NCI-H1105 (cell line): ENCODE measurements at regions not wholly inside any gene's neighbourhood (a gene's known extent, or its start where the extent isn't known, plus 50 kb on each side); places are given as distances from the start of the nearest gene placed in this dataset.
"Not testable (repeated sequence)": the region's sequence is repeated elsewhere in the genome, so short reads cannot be mapped to it uniquely, and the experiment has no call there.

Source experiments
- DNase-seq: peaks from one replicate; lab custom pipeline; 2025; lab: John Stamatoyannopoulos, UW

DNA sequence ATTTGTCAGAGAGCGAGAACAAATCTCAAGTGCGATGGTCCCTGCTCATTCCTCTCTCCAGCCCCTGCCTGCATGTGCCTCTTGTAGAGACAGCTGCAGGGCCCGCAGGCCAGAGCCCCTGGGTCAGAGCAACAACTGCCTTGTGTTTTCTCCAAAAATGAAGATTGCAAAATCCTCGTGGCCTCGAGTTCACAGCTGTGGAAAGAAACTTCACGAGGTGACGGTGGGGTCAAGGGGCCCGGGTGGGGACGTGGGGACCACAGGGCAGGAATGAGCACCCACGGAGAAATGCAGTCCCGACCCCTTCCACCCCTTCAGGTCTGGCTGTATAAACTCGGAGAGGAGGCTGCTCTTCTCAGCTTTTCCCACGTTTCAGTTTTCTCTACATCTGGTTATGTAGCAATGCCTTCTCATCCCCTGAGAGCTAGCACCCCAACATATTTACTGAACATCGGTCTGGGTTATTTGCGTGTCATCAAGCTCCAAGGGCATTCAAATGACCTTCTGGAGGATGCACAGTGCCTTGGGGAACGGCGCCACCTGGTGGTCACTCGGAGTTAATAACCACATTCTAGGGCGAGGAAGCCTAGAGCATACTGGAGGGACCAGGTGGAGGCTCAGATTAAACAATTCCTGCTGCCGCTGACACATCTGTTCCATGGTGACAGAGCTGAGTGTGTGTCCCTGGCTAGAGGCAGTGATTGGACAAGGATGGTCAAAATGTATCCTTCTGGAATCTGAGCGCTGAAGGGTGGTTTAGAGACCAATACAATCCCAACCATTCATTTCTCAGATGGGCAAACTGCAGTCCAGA lies 91.4 kb upstream of the CYRIA start:
- DNase-seq = peak; percentile 45

DNA sequence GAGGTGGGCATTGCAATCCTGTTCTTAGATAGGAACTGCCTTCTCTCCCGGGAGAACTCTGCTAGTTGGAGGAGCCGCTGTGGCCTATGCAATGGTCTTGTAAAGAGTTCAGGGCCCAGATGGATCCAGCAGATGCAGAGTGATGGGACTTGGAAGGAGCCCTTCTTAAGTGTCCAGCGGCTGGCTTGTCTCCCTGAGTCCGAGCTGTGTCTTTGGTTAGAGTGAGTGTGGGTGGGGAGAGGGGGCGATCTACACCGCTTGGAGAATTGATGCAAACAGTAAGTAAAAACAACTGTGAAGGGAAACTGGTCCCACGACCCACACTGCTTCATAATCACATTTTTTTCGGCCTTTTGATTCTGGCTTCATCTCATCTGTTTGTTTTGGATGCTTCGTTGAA lies 89.8 kb upstream of the CYRIA start:
- DNase-seq = no peak

DNA sequence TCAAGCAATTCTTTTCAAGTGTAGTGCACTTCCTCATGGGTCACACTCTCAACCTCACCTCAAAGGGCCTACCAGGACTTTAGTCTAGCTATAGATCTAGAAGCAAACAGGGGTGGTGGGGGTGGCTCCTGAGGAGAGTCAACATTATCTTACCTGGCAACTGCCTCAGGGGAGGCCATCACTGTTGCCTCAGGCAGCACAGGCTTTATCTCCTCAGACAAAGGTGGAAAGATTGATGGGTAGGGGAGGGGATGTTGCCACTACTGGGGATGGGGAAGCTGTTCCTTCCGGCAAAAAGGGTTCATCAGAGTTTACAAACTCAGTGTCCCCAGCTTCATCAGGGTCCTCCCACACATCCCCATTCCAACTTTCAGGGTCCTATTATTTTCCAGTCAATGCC lies 87.4 kb upstream of the CYRIA start:
- DNase-seq = not testable (repeated sequence)

DNA sequence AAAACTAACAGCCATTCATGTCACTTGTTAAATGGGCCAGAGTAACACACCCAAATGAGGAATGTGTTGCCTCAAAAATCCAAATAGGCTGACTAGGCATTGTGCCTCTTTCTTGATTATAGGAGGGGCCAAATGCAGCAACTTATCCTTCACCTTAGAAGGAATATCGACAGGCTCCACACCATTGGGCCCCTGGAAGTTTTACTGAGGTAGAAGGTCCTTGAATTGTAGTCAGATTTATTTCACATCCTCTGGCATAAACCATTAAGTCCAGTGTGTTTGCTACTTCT lies 85.2 kb upstream of the CYRIA start:
- not testable (repeated sequence) for DNase-seq

DNA sequence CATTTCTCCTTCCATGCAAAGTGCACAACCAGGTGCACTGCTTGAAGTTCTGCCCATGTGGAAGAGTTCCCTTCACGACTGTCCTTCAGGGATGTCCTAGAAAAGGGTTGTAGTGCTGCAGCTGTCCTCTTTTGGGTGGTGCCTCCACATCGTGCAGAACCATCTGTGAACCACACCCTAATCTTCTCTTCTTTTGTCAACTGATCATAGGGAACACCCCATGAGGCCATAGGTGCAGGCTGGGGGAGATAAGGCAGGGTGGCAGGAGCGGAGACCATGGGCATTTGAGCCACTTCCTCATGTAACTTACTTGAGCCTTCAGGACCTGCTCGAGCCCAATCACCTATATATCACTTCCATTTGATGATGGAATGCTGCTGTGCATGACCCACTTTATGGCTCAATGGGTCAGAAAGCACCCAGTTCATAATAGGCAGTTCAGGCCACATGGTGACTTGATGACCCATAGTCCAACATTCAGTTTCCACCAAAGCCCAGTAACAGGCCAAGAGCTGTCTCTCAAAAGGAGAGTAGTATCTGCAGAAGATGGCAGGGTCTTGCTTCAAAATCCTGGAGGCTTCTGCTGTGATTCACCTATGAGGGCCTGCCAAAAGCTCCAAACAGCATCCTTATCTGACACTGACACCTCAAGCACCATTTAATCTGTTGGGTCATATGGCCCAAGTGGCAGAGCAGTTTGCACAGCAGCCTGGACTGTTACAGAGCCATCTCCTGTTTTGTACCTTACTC lies 84.7 kb upstream of the CYRIA start:
- DNase-seq = no peak

DNA sequence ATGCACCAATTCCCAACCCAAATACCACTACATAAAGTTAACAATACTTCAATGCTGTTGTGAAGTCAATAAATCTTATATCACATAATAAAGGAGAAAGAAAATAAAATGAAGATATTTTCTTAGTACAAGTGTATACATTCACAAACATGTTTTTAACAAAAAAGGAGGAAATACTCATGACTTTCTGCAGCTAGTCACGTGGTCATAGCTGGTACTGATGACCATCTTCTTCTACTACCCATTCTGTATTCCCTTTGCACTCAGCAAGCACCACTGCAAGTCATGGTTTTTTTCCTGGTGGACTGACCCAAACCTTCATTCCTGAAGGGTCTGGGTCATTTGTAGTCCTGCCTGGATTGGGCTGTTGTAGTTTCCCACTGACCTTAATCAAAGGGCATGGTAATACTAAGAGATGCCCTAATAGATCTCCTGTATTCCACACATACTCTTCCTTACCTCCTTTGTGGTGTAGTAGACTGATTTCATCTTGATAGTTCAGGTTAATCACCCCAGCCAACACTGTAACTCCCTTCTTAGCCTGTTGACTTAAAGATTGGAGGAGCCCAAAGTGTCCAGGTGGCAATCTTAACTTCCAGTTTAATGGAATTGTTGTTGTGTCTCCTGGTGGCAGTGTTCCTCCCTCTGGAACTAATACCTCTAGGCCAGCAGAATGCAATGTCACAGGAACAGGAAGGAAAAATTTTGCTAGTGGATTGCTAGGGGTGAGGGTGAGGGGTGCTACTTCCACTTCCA lies 83.1 kb upstream of the CYRIA start:
- not testable (repeated sequence) for DNase-seq

DNA sequence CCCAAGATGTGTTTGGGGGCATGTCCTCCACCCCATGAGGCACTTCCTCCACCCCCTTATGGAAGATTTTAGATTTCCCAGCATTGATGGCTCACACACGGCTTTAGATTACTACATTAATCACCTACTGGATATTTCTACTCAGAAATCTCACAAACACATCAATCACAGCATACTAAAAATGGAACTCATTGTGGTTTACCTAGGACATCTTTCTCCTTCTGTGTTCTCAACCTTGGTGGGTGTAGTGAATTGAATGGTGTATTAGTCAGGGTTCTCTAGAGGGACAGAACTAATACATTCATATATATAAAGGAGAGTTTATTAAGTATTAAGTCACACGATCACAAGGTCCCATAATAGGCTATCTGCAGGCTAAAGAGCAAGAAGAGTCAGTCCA lies 82.1 kb upstream of the CYRIA start:
- no peak for DNase-seq

DNA sequence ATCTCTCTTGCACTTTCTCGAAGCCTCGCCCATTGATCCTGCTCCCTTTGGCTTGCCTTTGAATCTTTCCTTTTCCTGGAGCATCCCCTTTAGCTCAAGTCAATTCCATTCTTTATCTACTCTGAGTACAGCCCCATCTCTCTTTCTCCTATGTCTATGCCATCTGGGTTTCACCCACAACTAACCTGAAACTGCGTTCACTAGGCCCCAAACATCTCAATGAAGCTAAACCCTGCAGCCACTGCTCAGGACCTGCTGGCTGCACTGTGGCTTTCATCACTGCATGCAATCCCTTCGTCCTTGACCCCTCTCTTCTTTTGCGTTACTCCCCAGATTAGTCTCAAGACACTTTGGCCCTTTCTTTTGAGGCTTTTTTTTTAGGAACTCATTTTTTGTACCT lies 81.6 kb upstream of the CYRIA start:
- no peak for DNase-seq

DNA sequence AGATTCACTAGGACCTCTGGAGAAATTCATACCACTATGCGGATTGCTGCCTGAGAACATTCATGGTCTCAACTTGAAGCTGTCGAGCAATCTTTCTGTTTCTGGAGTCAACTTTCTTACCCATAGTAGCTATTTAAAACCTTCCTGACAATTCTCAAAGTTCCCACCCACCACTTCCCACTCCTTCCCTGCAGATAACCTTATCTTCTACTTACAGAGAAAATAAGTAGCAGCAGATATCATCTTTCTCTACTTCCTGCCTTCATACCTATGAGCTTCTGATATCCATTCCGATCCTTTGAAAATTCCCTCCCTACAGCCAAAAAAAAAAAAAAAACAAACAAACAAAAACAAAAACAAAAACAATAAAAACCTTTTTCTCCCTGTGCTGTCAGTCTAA lies 81.2 kb upstream of the CYRIA start:
- no peak for DNase-seq

DNA sequence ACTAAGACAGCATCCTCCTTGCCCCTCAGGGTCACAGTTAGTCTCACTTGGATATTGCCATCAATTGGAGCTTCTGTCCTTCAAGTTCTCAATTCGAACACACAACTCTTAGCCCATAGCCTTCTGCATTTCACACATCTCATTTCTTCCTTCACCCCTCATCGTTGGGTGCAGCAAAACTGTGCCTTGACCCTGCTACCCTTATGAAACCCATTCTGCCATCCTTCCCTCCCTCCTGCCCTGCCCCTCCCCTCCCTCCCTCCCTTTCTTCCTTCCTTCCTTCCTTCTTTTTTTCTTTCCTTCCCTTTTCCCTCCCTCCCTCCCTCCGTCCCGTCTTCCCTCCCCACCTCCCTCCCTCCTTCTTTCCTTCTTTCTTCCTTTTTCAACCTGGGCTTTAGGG lies 80.7 kb upstream of the CYRIA start:
- DNase-seq = no peak

DNA sequence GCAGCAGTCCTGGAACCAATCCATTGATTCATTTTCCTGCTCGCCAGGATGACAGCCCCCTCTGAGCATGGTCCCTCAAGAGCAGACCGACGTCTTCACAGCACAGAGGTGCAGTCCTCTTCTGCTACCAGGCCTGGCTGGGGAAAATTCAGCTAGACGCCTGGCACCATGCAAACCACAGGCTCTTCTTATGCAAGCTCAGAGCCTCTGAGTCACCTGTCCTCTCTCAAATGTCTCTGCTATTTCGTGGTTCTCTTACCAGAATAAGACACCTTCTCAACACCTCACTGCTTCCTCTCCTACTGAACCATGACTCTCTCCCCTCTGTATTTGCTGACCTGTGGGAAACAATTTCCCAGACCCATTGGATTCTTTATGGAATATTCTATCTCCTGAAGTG lies 79.8 kb upstream of the CYRIA start:
- no peak for DNase-seq

DNA sequence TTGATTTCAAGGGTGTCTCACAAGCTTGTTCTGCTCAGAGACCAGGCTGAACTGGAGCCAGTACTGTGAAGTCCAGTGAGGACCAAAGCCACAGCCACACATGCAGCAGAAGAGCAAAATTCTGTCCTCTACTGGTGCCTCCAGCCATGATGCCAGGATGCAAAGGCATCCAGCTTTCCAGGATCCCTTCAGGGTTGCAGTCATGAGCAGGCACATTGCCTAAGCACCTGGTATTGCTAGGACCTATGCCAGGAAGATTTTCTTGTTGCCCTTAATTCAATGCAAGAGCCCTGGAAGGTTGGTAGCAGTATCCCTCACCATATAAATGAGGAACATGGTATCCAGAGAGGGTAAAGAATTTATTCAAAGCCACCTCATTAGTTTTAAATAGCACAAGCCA lies 78.9 kb upstream of the CYRIA start:
- DNase-seq = no peak

DNA sequence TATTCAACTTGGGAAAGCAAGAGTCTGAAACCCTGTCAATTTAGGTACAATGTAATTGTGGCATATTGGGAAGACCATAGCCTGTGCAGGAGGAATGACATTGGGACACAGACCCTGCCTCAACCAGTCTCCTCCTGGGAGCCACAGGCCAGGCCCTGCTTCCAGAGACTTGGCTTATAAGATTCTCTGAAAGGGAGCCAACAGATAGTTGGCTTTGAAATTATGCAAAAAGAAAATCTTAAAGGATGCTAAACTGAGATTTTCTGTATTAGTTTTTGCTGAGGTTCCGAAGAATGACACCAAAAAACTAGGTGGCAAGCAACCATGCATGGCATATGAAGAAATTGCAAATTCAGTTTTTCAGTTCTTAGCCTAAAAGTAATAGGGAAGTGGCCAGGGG lies 76.4 kb upstream of the CYRIA start:
- DNase-seq = no peak

DNA sequence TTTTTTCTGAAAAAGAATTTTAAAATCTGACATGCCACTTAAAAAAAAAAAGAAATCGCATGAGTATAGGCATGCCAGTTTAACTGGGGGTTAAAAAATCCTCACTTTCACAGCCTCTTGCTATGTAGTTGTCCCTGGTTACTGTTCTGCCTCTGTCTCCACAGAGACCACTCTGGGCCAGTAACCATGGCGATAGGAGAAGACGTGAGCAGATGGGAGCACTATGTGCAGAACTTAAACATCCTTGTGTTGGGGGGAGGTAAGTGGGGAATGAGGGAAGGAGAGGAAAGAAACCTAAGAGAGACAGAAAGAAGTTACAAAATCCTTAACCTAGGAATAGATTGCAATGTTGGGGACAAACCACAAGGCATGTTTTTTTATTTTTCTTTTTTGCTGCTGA lies 75.9 kb upstream of the CYRIA start:
- no peak for DNase-seq

DNA sequence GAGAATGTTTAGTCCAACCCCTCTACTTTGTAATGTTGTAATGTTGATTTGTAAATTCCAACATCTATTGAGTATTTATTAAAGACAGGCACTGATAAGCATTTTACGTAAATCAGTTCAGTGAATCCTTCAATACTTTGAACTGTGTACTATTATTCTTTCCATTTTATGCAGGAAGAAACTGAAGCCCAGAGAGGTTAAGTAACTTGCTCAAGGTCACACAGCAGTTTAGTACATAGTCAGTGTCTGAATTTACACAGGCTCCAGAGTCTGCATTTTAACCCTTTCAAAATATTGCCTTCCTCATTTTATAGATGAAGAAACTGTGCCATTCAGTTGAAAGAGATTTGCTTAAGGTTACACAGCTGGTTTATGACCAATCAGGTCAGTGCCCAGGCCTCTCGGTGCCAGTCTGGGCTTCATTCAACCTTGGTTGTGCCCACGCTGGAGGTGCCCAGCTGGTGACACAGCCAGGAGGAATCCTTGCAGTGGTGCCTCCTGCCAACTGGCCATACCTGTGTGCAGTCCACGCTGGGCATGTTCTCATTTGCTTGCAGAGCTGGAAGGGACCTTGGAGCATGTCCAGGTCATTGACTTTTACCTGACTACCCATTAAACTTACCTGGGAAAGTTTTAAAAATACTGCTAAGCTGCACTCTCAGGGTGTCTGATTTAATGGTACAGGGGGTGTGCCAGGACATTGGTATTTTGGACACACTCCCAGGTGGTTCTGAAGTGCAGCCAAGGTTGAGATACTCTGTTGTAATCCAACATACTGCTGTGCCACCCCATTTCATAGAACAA lies 74.3 kb upstream of the CYRIA start:
- DNase-seq = no peak

DNA sequence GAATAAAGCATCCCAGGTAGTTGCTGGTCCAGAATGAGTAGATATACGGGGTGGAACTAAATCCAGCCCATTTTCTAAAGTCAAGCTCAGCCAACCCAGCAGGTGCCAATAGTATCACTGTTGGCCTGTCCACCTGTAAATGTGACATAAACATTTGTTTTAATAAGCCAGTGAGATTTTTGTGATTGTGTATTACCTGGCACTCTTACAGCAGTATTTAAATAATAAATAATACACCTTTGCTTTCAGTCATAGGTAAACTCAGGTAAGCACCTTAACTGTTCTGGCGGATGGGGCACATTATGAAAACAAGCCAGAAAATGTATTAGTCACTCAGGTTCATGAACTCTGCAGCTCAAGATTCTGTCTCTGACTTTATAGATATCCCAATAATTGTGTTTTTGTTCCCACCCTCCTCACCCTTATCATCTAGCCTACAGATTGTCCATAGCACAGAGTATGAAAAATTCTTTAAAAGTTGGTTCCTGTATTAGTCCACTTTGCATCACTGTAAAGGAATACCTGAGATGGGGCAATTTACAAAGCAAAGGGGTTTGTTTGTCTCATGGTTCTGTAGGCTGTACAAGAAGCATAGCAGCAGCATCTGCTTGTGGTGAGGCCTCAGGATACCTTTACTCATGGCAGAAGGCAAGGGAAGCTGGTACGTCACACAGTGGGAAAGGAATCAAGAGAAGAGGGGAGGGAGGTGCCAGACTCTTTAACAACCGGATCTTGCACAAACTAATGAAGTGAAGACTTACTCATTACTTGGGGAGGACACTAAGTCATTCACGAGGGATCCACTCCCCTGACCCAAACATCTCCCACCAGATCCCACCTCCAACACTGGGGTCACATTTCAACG lies 73.0 kb upstream of the CYRIA start:
- no peak for DNase-seq

DNA sequence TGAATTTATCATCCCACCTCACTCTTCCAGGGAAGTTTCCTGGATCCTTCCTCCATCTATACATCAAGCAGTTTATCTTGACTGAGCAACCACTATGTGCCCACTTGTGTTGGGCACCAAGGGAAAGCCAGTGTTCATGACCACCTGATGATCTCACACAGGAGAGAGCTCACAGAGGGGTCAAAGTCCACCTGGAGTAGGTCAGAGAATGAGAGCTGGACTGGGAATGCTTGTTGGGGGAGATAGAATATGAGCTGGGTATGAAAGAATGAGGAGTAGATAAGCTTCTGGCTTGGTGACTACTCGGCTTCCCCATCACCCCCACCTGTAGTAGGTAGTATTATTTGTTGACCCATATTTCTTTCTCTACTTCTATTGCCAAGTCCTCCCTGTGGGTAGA lies 72.2 kb upstream of the CYRIA start:
- no peak for DNase-seq

DNA sequence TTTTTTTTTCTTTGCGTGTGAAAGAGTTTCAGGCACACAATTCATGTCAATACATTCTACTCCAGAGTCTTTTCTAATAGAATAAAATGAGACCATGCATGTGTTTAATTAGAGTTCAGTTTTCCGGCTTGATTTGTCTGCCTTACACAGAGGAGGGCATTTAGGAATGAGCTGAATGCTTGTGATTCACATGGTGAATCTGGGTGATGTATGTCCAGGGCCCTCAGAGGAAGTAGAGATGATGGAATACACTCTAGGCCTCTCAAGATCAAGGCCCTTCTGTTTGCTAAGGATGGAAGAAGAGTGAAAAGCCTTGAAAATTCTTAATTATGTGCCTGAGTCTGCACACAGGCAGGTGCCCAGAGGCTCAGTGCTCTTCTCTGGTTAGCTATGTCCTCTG lies 71.0 kb upstream of the CYRIA start:
- DNase-seq = no peak

DNA sequence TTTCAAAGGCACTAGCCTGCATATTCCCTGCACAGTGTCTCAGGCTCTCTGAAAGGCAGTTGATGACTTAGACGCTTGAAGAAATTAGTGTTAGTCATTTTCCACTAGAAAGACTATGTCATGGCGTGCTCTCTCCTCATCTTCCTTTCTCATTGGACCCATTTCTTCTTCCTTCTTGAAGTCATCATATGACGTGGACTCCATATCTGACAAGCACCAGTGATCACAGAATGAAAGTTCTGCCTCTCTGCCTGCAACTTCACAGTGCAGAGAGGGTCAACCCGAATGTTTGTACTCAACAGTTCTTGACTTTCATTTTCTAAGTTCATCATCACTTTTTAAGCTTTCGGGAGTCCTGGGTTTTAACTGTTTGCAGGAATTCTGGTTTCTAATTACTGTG lies 63.7 kb upstream of the CYRIA start:
- DNase-seq = no peak

DNA sequence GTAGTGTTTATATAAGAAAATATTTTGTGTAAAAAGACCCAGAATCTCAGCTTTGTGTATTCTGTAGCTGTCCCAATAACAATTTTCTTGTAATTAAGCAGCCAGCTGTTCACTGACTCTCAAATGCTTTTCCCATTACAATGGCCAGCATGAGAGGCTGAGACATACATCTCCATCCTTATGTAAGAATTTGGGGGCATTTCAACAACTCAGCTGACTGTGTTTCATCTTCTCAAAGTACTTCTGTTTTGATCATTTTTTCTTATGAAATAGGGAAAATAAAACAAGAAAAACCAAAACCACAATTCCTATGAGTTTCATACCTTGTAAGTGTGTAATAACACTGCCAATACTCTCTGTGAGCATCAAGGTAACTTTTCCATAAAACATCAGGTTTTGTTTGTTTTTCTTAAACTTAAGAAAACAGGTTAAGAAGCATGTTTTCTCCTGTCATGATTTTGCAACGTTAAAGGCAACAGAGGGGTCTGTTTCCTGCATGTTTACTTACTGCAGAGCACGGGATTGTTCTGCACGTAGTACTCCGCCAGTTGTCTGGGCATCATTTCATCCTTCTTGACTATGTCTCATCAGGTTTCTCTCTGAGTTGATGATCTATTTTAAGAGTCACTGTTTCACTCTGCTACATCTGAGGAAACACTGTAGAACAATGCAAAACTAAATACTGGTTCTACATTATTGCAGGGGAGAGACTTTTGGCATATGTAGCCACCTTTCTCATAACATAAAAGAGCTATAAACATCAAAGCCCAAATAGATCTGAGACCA lies 62.9 kb upstream of the CYRIA start:
- DNase-seq = no peak

DNA sequence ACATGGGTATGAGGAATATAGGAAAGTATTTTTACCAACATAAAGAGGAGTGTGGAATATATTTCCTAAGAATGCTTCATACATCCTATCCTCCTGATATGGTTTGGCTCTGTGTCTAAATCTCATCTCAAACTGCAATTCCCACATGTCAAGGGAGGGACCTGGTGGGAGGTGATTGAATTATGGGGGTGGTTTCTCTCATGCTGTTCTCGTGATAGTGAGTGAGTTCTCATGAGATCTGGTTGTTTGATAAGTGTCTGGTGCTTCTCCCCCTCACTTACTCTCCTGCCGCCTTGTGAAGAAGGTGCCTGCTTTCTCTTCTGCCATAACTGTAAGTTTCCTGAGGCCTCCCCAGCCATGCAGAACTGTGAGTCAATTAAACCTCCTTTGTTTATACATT lies 62.2 kb upstream of the CYRIA start:
- not testable (repeated sequence) for DNase-seq
